Heart left ventricle (tissue), 16 donors: ENCODE measurements at regions not wholly inside any gene's neighbourhood (a gene's known extent, or its start where the extent isn't known, plus 50 kb on each side); places are given as distances from the start of the nearest gene placed in this dataset.

Experiments
- ATAC-seq, 4 donors: fragments of 200-7000 bp; cut with Tn5 transposase; one replicate each; pipeline ENCODE4 v1.9.1; 2020 to 2022; ENCODE audit warnings: moderate library complexity in 4 of 4, mild to moderate bottlenecking in 3 of 4, moderate number of reproducible peaks in 1 of 4
- DNase-seq, 5 donors: peaks; one replicate each; pipeline ENCODE4 v3.0.0-alpha.2; 2020
- H3K27ac ChIP-seq, 12 donors: fragments of 200-600 bp; sonication (generic) in 4 of 12; one replicate each; pipeline versions ENCODE4 v1.5.0 to v1.8.0; 2016 to 2022; ENCODE audit warnings: mild to moderate bottlenecking in 2 of 12
- H3K27me3 ChIP-seq, 9 donors: fragments of 200-600 bp; sonication (generic) in 2 of 9; one replicate each; pipeline versions ENCODE4 v1.5.1 to v1.8.0; 2016 to 2022; ENCODE audit warnings: mild to moderate bottlenecking in 3 of 9
- H3K36me3 ChIP-seq, 9 donors: fragments of 200-600 bp; sonication (generic) in 2 of 9; one replicate each; pipeline versions ENCODE4 v1.5.0 to v1.8.0; 2018 to 2022; ENCODE audit warnings: mild to moderate bottlenecking in 2 of 9
- H3K4me1 ChIP-seq, 12 donors: fragments of 200-600 bp; sonication (generic) in 4 of 12; one replicate each; pipeline versions ENCODE4 v1.5.0 to v1.8.0; 2016 to 2022; ENCODE audit warnings: mild to moderate bottlenecking in 3 of 12
- H3K4me3 ChIP-seq, 12 donors: fragments of 200-600 bp; sonication (generic) in 4 of 12; one replicate each; pipeline versions ENCODE4 v1.5.0 to v1.8.0; 2017 to 2022; ENCODE audit warnings: mild to moderate bottlenecking in 9 of 12, moderate library complexity in 4 of 12
- H3K9me3 ChIP-seq, 12 donors: fragments of 200-600 bp; sonication (generic) in 4 of 12; one replicate each; pipeline versions ENCODE4 v1.5.0 to v1.8.0; 2016 to 2022; ENCODE audit warnings: mild to moderate bottlenecking in 1 of 12
- CTCF ChIP-seq, 12 donors: fragments of 200-600 bp; sonication (generic) in 4 of 12; IDR thresholded peaks; one replicate each; pipeline versions ENCODE4 v1.5.0 to v1.8.0; 2018 to 2022; ENCODE audit warnings: antibody characterized with exemption in 12 of 12, mild to moderate bottlenecking in 5 of 12
- POLR2A ChIP-seq, 2 donors: fragments of 450-650 bp; IDR thresholded peaks; one replicate each; pipeline ENCODE4 v1.6.1; 2017; ENCODE audit warnings: antibody characterized with exemption in 2 of 2, mild to moderate bottlenecking in 2 of 2, moderate library complexity in 2 of 2
- WGBS, 4 donors: extraction: QIAGEN DNeasy Blood & Tissue Kit in 2 of 4; methylation state at CpG; one replicate each; pipeline versions ENCODE4 v1.1.5 to v1.1.7; 2013 to 2018; 5-methylcytosine and 5-hydroxymethylcytosine counted together
- intact Hi-C, 10 donors: fragments of 100-400 bp; cut with DNase I; formaldehyde crosslinking; loops; one replicate each; pipeline versions ENCODE4 v1.11.1 to v1.14.2; 2022
- donor health status: ischemic (EF 13 %, LVEDD 7.1; RV severe dilation, severe dysfunction).
- donor health status: healthy with polysubstance abuse.
- donor health status: DM: no; HTN: yes; CAD: no.
- donor health status: DM: no; HTN: no; CAD: no.
- donor health status: ischemic (EF 25% LVEDD 6.9; RV normal size, moderate dysfunction).
- donor health status: ischemic (EF 25% LVEDD 5.7; RV mildly dilated, moderate dysfunction).
- donor health status: healthy.
- donor health status: DM: yes; HTN: yes; CAD: no.
- donor health status: ischemic (EF 35%, LVEDD 5.7; RV mildly dilated, moderate dysfunction).
- donor health status: nonischemic (EF 11% LVEDD 7.7; RV severe dilation, severe dysfunction).
- donor health status: DM: yes; HTN: yes; CAD: no.
- donor health status: PGD.
- donor health status: ischemic (EF 29% LVEDD 5.4; RV normal size, mild dysfunction).
- donor health status: nonischemic (EF 23%, LVEDD 6.1; RV moderate dilation, normal function).

- H3K4me3 ChIP-seq, result no peak overlapping the region
- H3K27me3 ChIP-seq, result no peaks in the 10 kb centered on the region
- no peak for TF ChIP-seq CTCF (IDR thresholded peaks at IDR 0.05)
- TF ChIP-seq POLR2A (IDR thresholded peaks at IDR 0.05), result no peak
- H3K36me3 ChIP-seq, result no peaks in the 10 kb centered on the region
- DNase-seq, result no peak
- no peak overlapping the region for H3K27ac ChIP-seq
- no peak for ATAC-seq
- H3K9me3 ChIP-seq, result no peaks in the 10 kb centered on the region
- intact Hi-C loops, result no loop called here
- no peaks in the 10 kb centered on the region for H3K4me1 ChIP-seq
- WGBS, 4 donors, result 72 to 83% (median 78%) methylated on average over 5 of the region's 5 CpGs
Observed at GRCh38 chr4:186920992-186921391, 197.3 kb upstream of the FAT1 start.

- ATAC-seq (no peak), DNase-seq (no peak)
- Histone ChIP-seq H3K27me3 (no peaks in the 10 kb centered on the region), H3K4me1 (no peaks in the 10 kb centered on the region), H3K27ac (no peak overlapping the region), H3K4me3 (no peak overlapping the region), H3K36me3 (no peaks in the 10 kb centered on the region), H3K9me3 (peaks cover 0 to 3% (median 0%) of the 10 kb centered on the region in 12 donors)
- intact Hi-C loops, result no loop called here
- TF ChIP-seq POLR2A (IDR thresholded peaks at IDR 0.05) (no peak), CTCF (IDR thresholded peaks at IDR 0.05) (no peak)
- WGBS, 4 donors, result 30 to 58% (median 40%) methylated on average over 4 of the region's 4 CpGs
Observed at GRCh38 chr4:186924723-186925122, 201.1 kb upstream of the FAT1 start.

- Histone ChIP-seq H3K36me3 (no peaks in the 10 kb centered on the region), H3K4me1 (no peaks in the 10 kb centered on the region), H3K4me3 (no peak overlapping the region), H3K27me3 (no peaks in the 10 kb centered on the region), H3K27ac (no peak overlapping the region), H3K9me3 (peaks cover 0 to 3% (median 0%) of the 10 kb centered on the region in 12 donors)
- intact Hi-C loops, result no loop called here
- DNase-seq, result no peak
- no peak for TF ChIP-seq CTCF (IDR thresholded peaks at IDR 0.05)
- no peak for ATAC-seq
- 68 to 82% (median 76%) methylated on average over 2 of the region's 2 CpGs for WGBS, 4 donors
Observed at GRCh38 chr4:186927624-186928023, 204.0 kb upstream of the FAT1 start.

GRCh38 chr4:186930024-186930423 lies 206.4 kb upstream of the FAT1 start:
- no peak for ATAC-seq
- 94 to 96% (median 94%) methylated on average over 15 of the region's 15 CpGs for WGBS, 4 donors

More at GRCh38 chr4:186930024-186930423, 206.4 kb upstream of the FAT1 start:
- Histone ChIP-seq H3K27ac (no peak overlapping the region), H3K4me1 (peaks cover 0 to 4% (median 0%) of the 10 kb centered on the region in 12 donors), H3K4me3 (no peak overlapping the region), H3K9me3 (peaks cover 0 to 3% (median 0%) of the 10 kb centered on the region in 12 donors), H3K36me3 (no peaks in the 10 kb centered on the region), H3K27me3 (no peaks in the 10 kb centered on the region)
- DNase-seq, result no peak
- intact Hi-C loops, result no loop called here
- no peak for TF ChIP-seq POLR2A (IDR thresholded peaks at IDR 0.05)
- no peak for TF ChIP-seq CTCF (IDR thresholded peaks at IDR 0.05)
